Keratinocyte (primary cell): ENCODE measurements at regions not wholly inside any gene's neighbourhood (a gene's known extent, or its start where the extent isn't known, plus 50 kb on each side); places are given as distances from the start of the nearest gene placed in this dataset.

Experiments used
- EZH2 ChIP-seq: IDR thresholded peaks from one replicate; pipeline ENCODE4 v1.6.1; 2012; ENCODE audit warnings: inconsistent platforms, mild to moderate bottlenecking, low read length, moderate library complexity
- TF ChIP-seq, protein P1 (sequence below), 3 experiments: IDR thresholded peaks in 1 of 3; conservative IDR thresholded peaks in 1 of 3; optimal IDR thresholded peaks in 1 of 3; 2 replicates in 2 of 3; 3 replicates in 1 of 3; pipeline versions ENCODE3 to v1.5.1; 2011; ENCODE audit warnings: low read length in 3 of 3, mild to moderate bottlenecking in 3 of 3, moderate library complexity in 2 of 3, control low read depth in 1 of 3, inconsistent platforms in 1 of 3; ENCODE audit not compliant: insufficient read depth in 2 of 3; ENCODE audit errors: extremely low read depth in 1 of 3

DNA sequence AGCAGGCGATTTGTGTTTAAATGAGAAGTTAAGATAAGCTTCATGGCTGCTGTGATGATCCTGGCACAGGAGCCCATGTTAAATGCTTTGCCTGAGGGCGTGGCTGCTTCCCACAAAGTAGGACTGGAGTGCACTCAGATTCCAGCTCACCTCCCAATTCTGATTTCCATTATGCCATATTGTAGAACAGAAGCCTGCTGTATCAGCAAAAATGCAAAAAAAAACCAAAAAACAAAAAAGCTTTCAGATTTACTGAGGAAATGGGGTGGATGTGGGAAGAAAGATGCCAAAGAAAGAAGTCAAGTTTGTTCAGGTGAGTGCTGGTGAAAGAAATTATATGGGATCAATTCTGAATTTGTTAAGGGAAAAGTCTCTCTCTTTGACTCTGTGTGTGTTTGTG is 610.4 kb upstream of the NETO1 start:
- TF ChIP-seq, protein P1, sequence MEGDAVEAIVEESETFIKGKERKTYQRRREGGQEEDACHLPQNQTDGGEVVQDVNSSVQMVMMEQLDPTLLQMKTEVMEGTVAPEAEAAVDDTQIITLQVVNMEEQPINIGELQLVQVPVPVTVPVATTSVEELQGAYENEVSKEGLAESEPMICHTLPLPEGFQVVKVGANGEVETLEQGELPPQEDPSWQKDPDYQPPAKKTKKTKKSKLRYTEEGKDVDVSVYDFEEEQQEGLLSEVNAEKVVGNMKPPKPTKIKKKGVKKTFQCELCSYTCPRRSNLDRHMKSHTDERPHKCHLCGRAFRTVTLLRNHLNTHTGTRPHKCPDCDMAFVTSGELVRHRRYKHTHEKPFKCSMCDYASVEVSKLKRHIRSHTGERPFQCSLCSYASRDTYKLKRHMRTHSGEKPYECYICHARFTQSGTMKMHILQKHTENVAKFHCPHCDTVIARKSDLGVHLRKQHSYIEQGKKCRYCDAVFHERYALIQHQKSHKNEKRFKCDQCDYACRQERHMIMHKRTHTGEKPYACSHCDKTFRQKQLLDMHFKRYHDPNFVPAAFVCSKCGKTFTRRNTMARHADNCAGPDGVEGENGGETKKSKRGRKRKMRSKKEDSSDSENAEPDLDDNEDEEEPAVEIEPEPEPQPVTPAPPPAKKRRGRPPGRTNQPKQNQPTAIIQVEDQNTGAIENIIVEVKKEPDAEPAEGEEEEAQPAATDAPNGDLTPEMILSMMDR (optimal IDR thresholded peaks at IDR 0.05 in 1 of 3, IDR thresholded peaks at IDR 0.05 in 1 of 3, conservative IDR thresholded peaks at IDR 0.05 in 1 of 3; ENCODE audit: extremely low read depth in 1 of 3, insufficient read depth in 2 of 3, low read length in 3 of 3): no peak
- TF ChIP-seq EZH2: no peak
